Transverse colon (tissue), 4 donors: ENCODE measurements at regions not wholly inside any gene's neighbourhood (a gene's known extent, or its start where the extent isn't known, plus 50 kb on each side); places are given as distances from the start of the nearest gene placed in this dataset.
"Not testable (repeated sequence)": the region's sequence is repeated elsewhere in the genome, so short reads cannot be mapped to it uniquely, and the experiment has no call there.

Experiments
- DNase-seq: peaks from one replicate; pipeline ENCODE4 v3.0.0-alpha.2; 2019
- H3K27ac ChIP-seq, 4 donors: fragments of 200-600 bp; sonication (generic); 2 replicates each; pipeline ENCODE4 v1.5.1; 2016 to 2018; ENCODE audit warnings: inconsistent platforms in 4 of 4
- H3K27me3 ChIP-seq: fragments of 200-600 bp; sonication (generic); 2 replicates; pipeline ENCODE4 v1.5.1; 2017; ENCODE audit warnings: inconsistent platforms
- H3K36me3 ChIP-seq, 4 donors: fragments of 200-600 bp; sonication (generic); 2 replicates each; pipeline ENCODE4 v1.5.1; 2017 to 2019; ENCODE audit warnings: inconsistent platforms in 4 of 4
- H3K4me1 ChIP-seq, 4 donors: fragments of 200-600 bp; sonication (generic); 2 replicates each; pipeline ENCODE4 v1.5.1; 2017 to 2020; ENCODE audit warnings: inconsistent platforms in 4 of 4
- H3K4me3 ChIP-seq, 4 donors: fragments of 200-600 bp; sonication (generic); 1 replicate in 1 of 4; 2 replicates in 3 of 4; pipeline versions ENCODE4 v1.5.1 to v1.6.1; 2017 to 2019; ENCODE audit warnings: inconsistent platforms in 4 of 4
- H3K9me3 ChIP-seq, 2 donors: fragments of 200-600 bp; sonication (generic); 2 replicates each; pipeline ENCODE4 v1.5.1; 2017 to 2019; ENCODE audit warnings: inconsistent platforms in 2 of 2
- EP300 ChIP-seq: sonication (generic); formaldehyde crosslinking; IDR thresholded peaks from one replicate; pipeline ENCODE4 v1.6.1; 2017; ENCODE audit warnings: antibody characterized with exemption, low read depth
- POLR2A ChIP-seq: fragments of 450-650 bp; IDR thresholded peaks from one replicate; pipeline ENCODE4 v1.6.1; 2016; ENCODE audit warnings: antibody characterized with exemption, mild to moderate bottlenecking, moderate library complexity
- POLR2AphosphoS5 ChIP-seq, 3 donors: sonication (generic); formaldehyde crosslinking; IDR thresholded peaks; one replicate each; pipeline ENCODE4 v1.6.1; 2016; ENCODE audit warnings: antibody characterized with exemption in 3 of 3
- WGBS, 2 donors: methylation state at CpG; one replicate each; pipeline ENCODE4 v1.1.5; 2018; ENCODE audit warnings: low coverage in 1 of 2; 5-methylcytosine and 5-hydroxymethylcytosine counted together
- in situ Hi-C, 4 donors: fragments of 200-750 bp; cut with MboI; loops; one replicate each; pipeline versions ENCODE4 v1.15.0 to v1.15.1; 2017; ENCODE audit warnings: low sequenced_read_pairs in 3 of 4, low pct_ligation_motif_present in 1 of 4, low pct_unique_long_range_greater_than_20kb in 1 of 4
- intact Hi-C: fragments of 100-400 bp; cut with DNase I; formaldehyde crosslinking; loops from one replicate; pipeline ENCODE4 v1.15.1; 2023; ENCODE audit warnings: low total_unique reads
- TF ChIP-seq, protein P1 (sequence below), 5 experiments: fragments of 200-600 bp in 3 of 5; fragments of 450-650 bp in 2 of 5; sonication (generic) in 3 of 5; IDR thresholded peaks; 1 replicate in 2 of 5; 2 replicates in 3 of 5; pipeline ENCODE4 v1.5.1; 2016 to 2017; ENCODE audit warnings: antibody characterized with exemption in 5 of 5, inconsistent platforms in 3 of 5, mild to moderate bottlenecking in 2 of 5, moderate library complexity in 1 of 5

DNA sequence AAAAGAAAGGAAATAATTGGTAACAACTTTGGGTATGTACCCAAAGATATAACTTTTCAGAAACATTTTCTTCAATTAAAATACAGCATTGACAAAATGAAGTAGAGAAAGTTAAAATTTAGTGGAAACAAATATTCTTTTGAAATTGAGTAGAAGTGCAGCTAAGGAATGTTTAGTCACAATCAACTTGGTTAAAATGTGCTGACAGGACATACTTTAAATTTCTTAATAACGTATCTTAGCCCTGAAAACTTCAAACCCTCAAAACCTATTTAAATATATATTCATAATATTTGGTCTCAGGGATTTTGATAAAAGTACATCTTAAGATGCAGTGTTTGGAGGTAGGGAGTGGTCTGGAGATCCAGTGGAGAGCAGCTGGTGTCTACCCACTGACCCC, 240.8 kb downstream of the DKK2 start:
- Histone ChIP-seq H3K36me3 (no peaks in the 10 kb centered on the region), H3K9me3 (no peaks in the 10 kb centered on the region), H3K27ac (no peak overlapping the region), H3K4me1 (no peaks in the 10 kb centered on the region), H3K4me3 (no peak overlapping the region), H3K27me3 (no peaks in the 10 kb centered on the region)
- DNase-seq, result no peak
- in situ Hi-C loops, result no loop called here
- intact Hi-C loops, result no loop called here
- TF ChIP-seq POLR2AphosphoS5 (IDR thresholded peaks at IDR 0.05), result no peak
- 68 to 89% methylated on average over 1 of the region's 1 CpG for WGBS, 2 donors

DNA sequence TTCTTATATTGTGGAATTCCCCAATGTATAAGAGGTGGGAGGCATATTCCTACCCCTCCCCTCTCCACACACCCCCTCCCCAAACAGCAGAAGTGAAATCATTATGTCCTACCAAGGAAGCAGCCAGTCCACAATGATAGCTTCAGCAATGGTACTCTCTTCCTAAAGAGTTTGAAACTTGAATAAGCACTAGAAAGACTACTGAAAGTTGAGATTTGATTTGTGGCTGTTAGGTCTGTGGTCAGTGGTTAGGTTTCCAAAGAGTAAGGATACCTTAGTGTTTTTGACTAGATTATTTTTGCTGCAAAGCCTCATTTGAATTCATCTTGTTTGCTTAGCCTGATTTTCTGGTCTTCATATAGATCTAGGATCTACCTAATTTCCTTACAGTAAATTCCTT, 242.2 kb downstream of the DKK2 start:
- Histone ChIP-seq H3K27me3 (no peaks in the 10 kb centered on the region), H3K9me3 (no peaks in the 10 kb centered on the region), H3K4me1 (no peaks in the 10 kb centered on the region), H3K27ac (no peak overlapping the region), H3K36me3 (no peaks in the 10 kb centered on the region), H3K4me3 (no peak overlapping the region)
- in situ Hi-C loops, result no loop called here
- intact Hi-C loops, result no loop called here
- no peak for DNase-seq
- no peak for TF ChIP-seq EP300
- no peak for TF ChIP-seq POLR2AphosphoS5 (IDR thresholded peaks at IDR 0.05)
- TF ChIP-seq, protein P1, sequence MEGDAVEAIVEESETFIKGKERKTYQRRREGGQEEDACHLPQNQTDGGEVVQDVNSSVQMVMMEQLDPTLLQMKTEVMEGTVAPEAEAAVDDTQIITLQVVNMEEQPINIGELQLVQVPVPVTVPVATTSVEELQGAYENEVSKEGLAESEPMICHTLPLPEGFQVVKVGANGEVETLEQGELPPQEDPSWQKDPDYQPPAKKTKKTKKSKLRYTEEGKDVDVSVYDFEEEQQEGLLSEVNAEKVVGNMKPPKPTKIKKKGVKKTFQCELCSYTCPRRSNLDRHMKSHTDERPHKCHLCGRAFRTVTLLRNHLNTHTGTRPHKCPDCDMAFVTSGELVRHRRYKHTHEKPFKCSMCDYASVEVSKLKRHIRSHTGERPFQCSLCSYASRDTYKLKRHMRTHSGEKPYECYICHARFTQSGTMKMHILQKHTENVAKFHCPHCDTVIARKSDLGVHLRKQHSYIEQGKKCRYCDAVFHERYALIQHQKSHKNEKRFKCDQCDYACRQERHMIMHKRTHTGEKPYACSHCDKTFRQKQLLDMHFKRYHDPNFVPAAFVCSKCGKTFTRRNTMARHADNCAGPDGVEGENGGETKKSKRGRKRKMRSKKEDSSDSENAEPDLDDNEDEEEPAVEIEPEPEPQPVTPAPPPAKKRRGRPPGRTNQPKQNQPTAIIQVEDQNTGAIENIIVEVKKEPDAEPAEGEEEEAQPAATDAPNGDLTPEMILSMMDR (IDR thresholded peaks at IDR 0.05), result no peak
- TF ChIP-seq POLR2A, result no peak

DNA sequence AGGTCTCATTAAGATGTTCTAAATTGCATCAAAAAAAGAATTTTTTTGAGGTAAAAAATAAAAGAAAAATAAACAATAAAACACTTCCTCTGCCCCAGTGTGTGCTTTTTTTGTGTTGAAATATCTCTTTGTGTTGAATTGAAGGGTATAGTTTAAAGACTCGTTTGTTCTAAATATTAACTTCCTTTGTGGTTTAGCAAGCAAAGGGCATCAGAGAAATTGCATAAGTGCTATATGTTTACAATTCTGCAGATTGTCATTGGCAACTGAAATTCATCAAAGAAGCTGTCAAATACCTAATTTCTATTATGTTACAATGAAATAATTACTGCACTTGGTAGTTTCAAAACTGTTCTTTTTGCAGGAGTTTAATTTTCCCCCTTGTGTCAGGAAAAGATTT, 260.5 kb downstream of the DKK2 start:
- Histone ChIP-seq H3K27me3 (no peaks in the 10 kb centered on the region), H3K9me3 (peaks cover 0 to 4% of the 10 kb centered on the region in 2 donors), H3K4me3 (no peak overlapping the region), H3K36me3 (no peaks in the 10 kb centered on the region), H3K27ac (no peak overlapping the region), H3K4me1 (no peaks in the 10 kb centered on the region)
- intact Hi-C loops (no loop called here), in situ Hi-C loops (no loop called here)
- DNase-seq, result no peak
- WGBS, 2 donors, result 6 to 17% methylated on average over 1 of the region's 1 CpG
- TF ChIP-seq, protein P1 (IDR thresholded peaks at IDR 0.05), result no peak
- no peak for TF ChIP-seq EP300
- no peak for TF ChIP-seq POLR2A
- no peak for TF ChIP-seq POLR2AphosphoS5 (IDR thresholded peaks at IDR 0.05)

DNA sequence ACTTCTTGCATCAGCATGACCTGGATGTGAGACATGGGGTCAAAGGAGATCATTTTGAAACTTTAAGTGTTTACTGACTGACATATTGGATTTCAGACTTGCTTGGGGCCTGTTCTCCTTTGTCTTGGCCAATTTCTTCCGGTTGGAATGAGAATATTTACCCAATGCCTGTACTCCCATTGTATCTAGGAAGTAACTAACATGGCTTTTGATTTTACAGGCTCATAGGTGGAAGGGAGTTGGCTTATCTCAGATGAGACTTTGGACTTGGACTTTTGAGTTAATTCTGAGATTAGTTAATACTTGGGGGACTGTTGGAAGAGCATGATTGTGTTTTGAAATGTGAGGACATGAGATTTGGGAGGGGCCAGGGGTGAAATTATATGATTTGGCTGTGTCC, 262.1 kb downstream of the DKK2 start:
- intact Hi-C loops, in situ Hi-C loops, H3K36me3 ChIP-seq, H3K27me3 ChIP-seq, H3K4me3 ChIP-seq, DNase-seq, H3K9me3 ChIP-seq, H3K27ac ChIP-seq, H3K4me1 ChIP-seq: not testable (repeated sequence)
- 28 to 42% methylated on average over 1 of the region's 1 CpG for WGBS, 2 donors

DNA sequence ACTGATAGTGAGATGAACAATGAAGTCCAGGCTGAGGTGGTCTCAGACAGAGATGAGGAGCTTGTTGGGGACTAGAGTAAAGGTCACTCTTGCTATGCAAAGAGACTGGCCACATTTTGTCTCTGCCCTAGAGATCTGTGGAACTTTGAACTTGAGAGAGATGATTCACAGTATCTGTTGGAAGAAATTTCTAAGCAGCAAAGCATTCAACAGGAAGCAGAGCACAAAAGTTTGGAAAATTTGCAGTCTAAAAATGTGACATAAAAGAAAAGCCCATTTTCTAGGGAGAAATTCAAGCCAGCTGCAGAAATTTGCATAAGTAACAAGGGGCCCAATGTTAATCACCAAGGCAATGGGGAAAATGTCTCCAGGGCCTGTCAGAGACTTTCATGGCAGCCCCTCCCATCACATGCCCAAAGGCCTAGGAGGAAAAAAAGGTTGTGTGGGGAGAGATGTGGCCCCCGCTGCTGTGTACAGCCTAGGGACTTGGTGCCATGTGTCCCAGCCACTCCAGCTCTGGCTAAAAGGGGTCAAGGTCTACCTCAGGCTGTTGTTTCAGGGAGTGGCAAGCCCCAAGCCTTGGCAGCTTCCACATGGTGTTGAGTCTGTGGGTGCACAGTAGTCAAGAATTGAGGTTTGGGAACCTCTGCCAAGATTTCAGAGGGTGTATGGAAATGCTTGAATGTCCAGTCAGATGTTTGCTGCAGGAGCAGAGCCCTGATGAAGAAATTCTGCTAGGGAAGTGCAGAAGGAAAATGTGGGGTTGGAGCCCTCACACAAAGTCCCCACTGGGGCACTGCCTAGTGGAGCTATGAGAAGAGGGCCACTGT, 262.8 kb downstream of the DKK2 start:
- Histone ChIP-seq H3K36me3 (no peaks in the 10 kb centered on the region), H3K4me1 (no peaks in the 10 kb centered on the region), H3K4me3 (no peak overlapping the region), H3K27me3 (no peaks in the 10 kb centered on the region), H3K27ac (no peak overlapping the region), H3K9me3 (peaks cover 0 to 4% of the 10 kb centered on the region in 2 donors)
- in situ Hi-C loops (no loop called here), intact Hi-C loops (no loop called here)
- DNase-seq, result no peak
- no peak for TF ChIP-seq POLR2AphosphoS5 (IDR thresholded peaks at IDR 0.05)
- TF ChIP-seq, protein P1 (IDR thresholded peaks at IDR 0.05), result no peak
- no peak for TF ChIP-seq POLR2A
- no peak for TF ChIP-seq EP300
- WGBS, 2 donors, result 57% methylated on average over 1 of the region's 1 CpG; no CpG with 5 or more reads in 1 of the 2 donors
